Caco-2 (cell line): ENCODE measurements at regions not wholly inside any gene's neighbourhood (a gene's known extent, or its start where the extent isn't known, plus 50 kb on each side); places are given as distances from the start of the nearest gene placed in this dataset.

Experiments
- BruUV-seq: library from RNA; stranded (reverse); fragments of 400-500 nt; replicated peaks from 2 replicates; lab custom pipeline; 2021; lab: Mats Ljungman, UMichigan
- CTCF ChIA-PET: fragments of 300-600 bp; sonication (Branson Sonifier 250); formaldehyde crosslinking; loops from one replicate; lab custom pipeline; 2022; ENCODE audit warnings: antibody characterized with exemption; lab: Charles Lee
- POLR2A ChIA-PET: fragments of 300-600 bp; sonication (Branson Sonifier 250); formaldehyde crosslinking; loops from one replicate; lab custom pipeline; 2022; ENCODE audit warnings: antibody characterized with exemption; lab: Charles Lee
- DNase-seq, 2 experiments: peaks; one replicate each; pipeline versions ENCODE4 v3.0.0 to v3.0.0-alpha.2; 2020 to 2022
- H3K27me3 ChIP-seq: replicated peaks from 2 replicates; pipeline ENCODE4 v1.6.0; 2011; ENCODE audit warnings: low read length; ENCODE audit not compliant: control insufficient read depth, insufficient read depth
- H3K36me3 ChIP-seq: 2 replicates; pipeline ENCODE4 v1.5.1; 2011; ENCODE audit warnings: low read length; ENCODE audit not compliant: control insufficient read depth, insufficient read depth
- H3K4me1 ChIP-seq: fragments of 250-450 bp; sonication (Bioruptor Pico); 2 replicates; pipeline ENCODE4 v1.5.1; 2020; ENCODE audit warnings: mild to moderate bottlenecking
- H3K4me3 ChIP-seq: 2 replicates; pipeline ENCODE4 v1.5.1; 2011; ENCODE audit warnings: low read depth, mild to moderate bottlenecking, control low read depth, low read length
- H3K9me3 ChIP-seq: fragments of 250-450 bp; sonication (Bioruptor Pico); 2 replicates; pipeline ENCODE4 v1.5.1; 2020; ENCODE audit warnings: mild to moderate bottlenecking, moderate library complexity
- H3K27ac Mint-ChIP-seq: one replicate; pipeline ENCODE4 v1.8.0; 2022; ENCODE audit warnings: mixed read lengths; ENCODE audit not compliant: unreplicated experiment
- H3K27me3 Mint-ChIP-seq: one replicate; pipeline ENCODE4 v1.8.0; 2022; ENCODE audit warnings: mixed read lengths; ENCODE audit not compliant: insufficient read depth, unreplicated experiment
- H3K36me3 Mint-ChIP-seq: one replicate; pipeline ENCODE4 v1.8.0; 2022; ENCODE audit warnings: mild to moderate bottlenecking, mixed read lengths; ENCODE audit not compliant: insufficient read depth, unreplicated experiment
- H3K4me1 Mint-ChIP-seq: one replicate; pipeline ENCODE4 v1.8.0; 2022; ENCODE audit warnings: low read depth, mixed read lengths; ENCODE audit not compliant: unreplicated experiment
- H3K4me3 Mint-ChIP-seq: one replicate; pipeline ENCODE4 v1.8.0; 2022; ENCODE audit warnings: mild to moderate bottlenecking, moderate library complexity, mixed read lengths; ENCODE audit not compliant: unreplicated experiment
- H3K9me3 Mint-ChIP-seq: one replicate; pipeline ENCODE4 v1.8.0; 2022; ENCODE audit warnings: mixed read lengths; ENCODE audit not compliant: unreplicated experiment
- CTCF ChIP-seq, 2 experiments: fragments of 200-600 bp in 1 of 2; IDR thresholded peaks; 1 replicate in 1 of 2; 2 replicates in 1 of 2; pipeline versions ENCODE4 v1.5.1 to v1.8.0; 2011 to 2022; ENCODE audit warnings: antibody characterized with exemption in 1 of 2, control low read depth in 1 of 2, inconsistent platforms in 1 of 2, low read depth in 1 of 2, low read length in 1 of 2, mild to moderate bottlenecking in 1 of 2, moderate library complexity in 1 of 2; ENCODE audit not compliant: insufficient read depth in 1 of 2, severe bottlenecking in 1 of 2, unreplicated experiment in 1 of 2
- intact Hi-C: fragments of 100-400 bp; cut with micrococcal nuclease; formaldehyde crosslinking; loops from one replicate; pipeline ENCODE4 v1.10.0; 2022; ENCODE audit not compliant: unreplicated experiment

- peaks cover 12% of the 10 kb centered on the region for H3K27me3 Mint-ChIP-seq
- Histone ChIP-seq H3K4me1 (no peaks in the 10 kb centered on the region), H3K27me3 (no peaks in the 10 kb centered on the region; the same call in 1 of the 2 replicates), H3K36me3 (no peaks in the 10 kb centered on the region), H3K9me3 (no peaks in the 10 kb centered on the region), H3K4me3 (no peak overlapping the region)
- H3K4me3 Mint-ChIP-seq = no peak overlapping the region
- no TSS peak for BruUV-seq
- no peaks in the 10 kb centered on the region for H3K4me1 Mint-ChIP-seq
- DNase-seq = no peak
- ChIA-PET POLR2A (no interaction called here), CTCF (no interaction called here)
- no peaks in the 10 kb centered on the region for H3K9me3 Mint-ChIP-seq
- no peak for TF ChIP-seq CTCF (IDR thresholded peaks at IDR 0.05; ENCODE audit: insufficient read depth in 1 of 2, low read depth in 1 of 2, low read length in 1 of 2, severe bottlenecking in 1 of 2, unreplicated experiment in 1 of 2)
- H3K27ac Mint-ChIP-seq = no peak overlapping the region
- no peaks in the 10 kb centered on the region for H3K36me3 Mint-ChIP-seq
- intact Hi-C loops = no loop called here
Measured at GRCh38 chr5:61748121-61748520, 416.1 kb downstream of the ZSWIM6 start.

GRCh38 chr5:61748651-61749050, 416.6 kb downstream of the ZSWIM6 start:
- no peak overlapping the region for H3K4me3 Mint-ChIP-seq
- H3K27ac Mint-ChIP-seq = no peak overlapping the region
- no peak for TF ChIP-seq CTCF (IDR thresholded peaks at IDR 0.05; ENCODE audit: insufficient read depth in 1 of 2, low read depth in 1 of 2, low read length in 1 of 2, severe bottlenecking in 1 of 2, unreplicated experiment in 1 of 2)
- Histone ChIP-seq H3K4me1 (no peaks in the 10 kb centered on the region), H3K4me3 (no peak overlapping the region), H3K27me3 (no peaks in the 10 kb centered on the region; the same call in 1 of the 2 replicates), H3K36me3 (no peaks in the 10 kb centered on the region), H3K9me3 (no peaks in the 10 kb centered on the region)
- intact Hi-C loops = no loop called here
- no peaks in the 10 kb centered on the region for H3K36me3 Mint-ChIP-seq
- DNase-seq = no peak
- BruUV-seq = no TSS peak
- POLR2A ChIA-PET = no interaction called here
- peaks cover 13% of the 10 kb centered on the region for H3K27me3 Mint-ChIP-seq
- no peaks in the 10 kb centered on the region for H3K9me3 Mint-ChIP-seq
- no peaks in the 10 kb centered on the region for H3K4me1 Mint-ChIP-seq
- CTCF ChIA-PET = no interaction called here

- CTCF ChIA-PET = no interaction called here
- H3K4me3 Mint-ChIP-seq = no peak overlapping the region
- Histone ChIP-seq H3K36me3 (no peaks in the 10 kb centered on the region), H3K4me3 (no peak overlapping the region), H3K9me3 (no peaks in the 10 kb centered on the region), H3K27me3 (no peaks in the 10 kb centered on the region; the same call in 1 of the 2 replicates), H3K4me1 (no peaks in the 10 kb centered on the region)
- intact Hi-C loops = no loop called here
- no peak overlapping the region for H3K27ac Mint-ChIP-seq
- H3K36me3 Mint-ChIP-seq = no peaks in the 10 kb centered on the region
- no TSS peak for BruUV-seq
- H3K9me3 Mint-ChIP-seq = no peaks in the 10 kb centered on the region
- POLR2A ChIA-PET = no interaction called here
- H3K4me1 Mint-ChIP-seq = no peaks in the 10 kb centered on the region
- H3K27me3 Mint-ChIP-seq = peaks cover 15% of the 10 kb centered on the region
- TF ChIP-seq CTCF (IDR thresholded peaks at IDR 0.05; ENCODE audit: insufficient read depth in 1 of 2, low read depth in 1 of 2, low read length in 1 of 2, severe bottlenecking in 1 of 2, unreplicated experiment in 1 of 2) = no peak
- no peak for DNase-seq
Measured at GRCh38 chr5:61752588-61752987, 420.5 kb downstream of the ZSWIM6 start.
